Activated T-cell treated with anti-CD3 and anti-CD28 coated beads for 24 hours (primary cell): ENCODE measurements at regions not wholly inside any gene's neighbourhood (a gene's known extent, or its start where the extent isn't known, plus 50 kb on each side); places are given as distances from the start of the nearest gene placed in this dataset.
A peak's percentile ranks its signal among the peaks of the same experiment; 100 is the strongest.

ENCODE experiments used
- DNase-seq: peaks from one replicate; pipeline ENCODE4 v3.0.0-alpha.2; 2020; ENCODE audit warnings: low read depth

DNA sequence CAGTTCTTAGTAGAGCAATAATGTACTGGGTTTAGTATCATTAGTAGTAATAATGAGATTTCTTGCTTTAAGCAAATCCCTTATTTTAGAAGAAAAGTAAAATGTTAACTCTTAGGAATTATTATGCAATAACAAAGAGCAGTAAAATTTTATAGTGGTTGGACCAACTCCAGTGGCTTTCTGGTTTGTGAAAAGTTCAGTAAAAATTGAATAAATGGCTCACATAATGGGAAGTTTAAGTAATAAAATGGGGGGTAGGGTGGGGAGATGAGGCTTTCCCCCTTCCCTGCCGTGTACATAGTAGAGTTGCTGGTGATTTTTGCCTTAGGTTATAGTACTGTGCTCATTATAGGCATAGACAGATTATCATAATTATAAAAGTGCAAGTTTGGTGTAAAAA lies 250.5 kb upstream of the ATP2B1 start:
- DNase-seq, result no peak

DNA sequence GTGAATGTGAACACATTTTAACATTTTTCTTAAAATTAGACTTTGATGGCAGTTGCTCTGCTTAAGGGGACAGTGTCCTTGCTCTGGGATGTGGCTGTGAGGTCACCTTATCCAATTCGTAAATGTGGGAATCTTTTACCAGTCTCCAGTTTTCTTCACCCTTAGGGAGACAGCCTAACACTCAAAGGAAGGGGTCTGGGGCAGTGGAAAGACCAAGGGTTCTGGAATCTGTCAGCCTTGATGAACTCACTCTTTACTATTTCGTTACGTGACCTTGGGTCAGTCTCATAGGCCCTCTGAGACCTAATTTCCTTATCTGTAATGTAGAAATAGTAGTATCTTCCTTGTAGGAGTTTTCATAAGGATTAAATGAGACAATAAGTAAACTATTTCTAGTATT lies 245.6 kb upstream of the ATP2B1 start:
- no peak for DNase-seq

- no peak for DNase-seq
These were observed 243.0 kb upstream of the ATP2B1 start for GRCh38 chr12:89951694-89952060.

DNA sequence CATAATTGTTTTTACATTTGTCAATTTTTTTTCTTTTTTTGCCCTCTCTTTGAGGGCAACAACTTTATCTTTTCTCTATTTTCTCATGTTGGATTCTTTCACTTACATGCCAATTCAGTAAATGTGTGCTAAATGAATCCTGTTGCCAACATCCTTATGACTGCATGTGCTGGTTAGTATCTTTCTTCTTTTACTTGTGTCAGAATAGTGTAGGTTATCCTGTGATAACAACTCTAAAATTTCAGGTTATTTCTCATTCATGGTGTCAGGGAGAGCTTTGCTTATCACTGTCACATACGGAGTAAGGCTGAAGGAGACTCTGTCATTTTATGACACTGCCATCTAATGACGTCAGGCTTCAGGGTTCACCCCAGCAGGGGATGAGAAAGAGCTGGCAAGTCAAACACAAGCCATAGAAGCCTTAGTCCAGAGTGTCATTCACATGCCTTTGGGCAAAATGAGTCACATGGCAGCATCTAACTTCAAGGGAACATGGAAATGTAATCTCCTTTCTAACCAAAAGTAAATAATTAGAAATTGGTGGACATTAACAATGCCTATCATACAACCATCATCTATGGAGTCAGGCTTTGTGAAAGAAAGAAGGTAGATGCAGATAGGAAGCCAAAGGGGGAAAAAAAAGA lies 242.5 kb upstream of the ATP2B1 start:
- DNase-seq, result no peak

DNA sequence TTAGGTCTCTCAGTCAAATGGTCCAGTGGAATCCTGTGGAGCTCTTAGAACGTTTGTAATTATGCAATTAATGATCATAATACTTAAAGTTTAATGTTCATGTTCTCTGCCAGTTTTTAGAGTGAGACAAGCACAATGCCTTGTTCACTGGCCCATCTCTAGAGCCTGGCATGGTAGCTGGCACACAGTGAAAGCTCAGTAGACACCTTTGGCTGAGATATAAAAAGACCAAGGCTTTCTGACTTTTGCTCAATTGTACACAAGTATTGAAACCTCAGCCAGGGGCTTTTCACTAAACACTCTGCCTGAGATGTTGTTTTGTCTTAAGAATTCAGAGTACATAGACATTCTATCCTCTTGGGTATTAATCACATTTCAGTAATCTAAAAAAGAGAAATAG lies 241.8 kb upstream of the ATP2B1 start:
- no peak for DNase-seq

DNA sequence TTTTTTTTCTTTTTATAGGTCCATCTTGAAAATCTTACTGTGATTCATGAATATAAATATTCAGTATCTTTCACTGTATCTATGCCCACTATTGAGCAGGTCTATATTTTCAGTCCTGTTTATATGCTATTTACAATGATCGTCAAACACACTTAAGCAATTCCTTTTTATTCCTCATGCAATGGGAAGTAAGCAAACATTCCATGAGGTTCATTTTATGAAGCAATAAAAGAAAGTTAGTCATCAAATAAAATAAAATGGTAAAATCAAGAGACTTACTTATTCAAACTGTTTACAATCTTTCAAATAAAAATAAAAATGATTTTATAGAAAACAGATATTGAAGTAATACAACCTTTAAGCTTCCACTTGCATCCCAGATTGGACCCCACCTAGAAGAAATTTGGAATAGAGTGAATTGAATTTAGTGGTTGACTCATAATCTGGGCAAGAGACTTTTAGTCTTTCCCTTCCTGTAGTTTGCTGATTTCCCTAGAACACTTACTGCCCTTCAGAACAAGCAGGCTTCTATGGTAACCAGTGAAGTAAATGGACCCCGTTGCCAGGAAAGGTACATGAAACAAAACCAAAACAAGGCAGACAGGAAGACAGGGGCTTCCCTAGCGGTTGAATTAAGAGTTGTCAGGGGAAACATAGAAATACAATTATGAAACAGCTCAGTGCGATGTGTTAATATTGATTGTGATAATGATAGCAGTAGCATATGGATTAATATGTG lies 241.0 kb upstream of the ATP2B1 start:
- peak; percentile 23 for DNase-seq

DNA sequence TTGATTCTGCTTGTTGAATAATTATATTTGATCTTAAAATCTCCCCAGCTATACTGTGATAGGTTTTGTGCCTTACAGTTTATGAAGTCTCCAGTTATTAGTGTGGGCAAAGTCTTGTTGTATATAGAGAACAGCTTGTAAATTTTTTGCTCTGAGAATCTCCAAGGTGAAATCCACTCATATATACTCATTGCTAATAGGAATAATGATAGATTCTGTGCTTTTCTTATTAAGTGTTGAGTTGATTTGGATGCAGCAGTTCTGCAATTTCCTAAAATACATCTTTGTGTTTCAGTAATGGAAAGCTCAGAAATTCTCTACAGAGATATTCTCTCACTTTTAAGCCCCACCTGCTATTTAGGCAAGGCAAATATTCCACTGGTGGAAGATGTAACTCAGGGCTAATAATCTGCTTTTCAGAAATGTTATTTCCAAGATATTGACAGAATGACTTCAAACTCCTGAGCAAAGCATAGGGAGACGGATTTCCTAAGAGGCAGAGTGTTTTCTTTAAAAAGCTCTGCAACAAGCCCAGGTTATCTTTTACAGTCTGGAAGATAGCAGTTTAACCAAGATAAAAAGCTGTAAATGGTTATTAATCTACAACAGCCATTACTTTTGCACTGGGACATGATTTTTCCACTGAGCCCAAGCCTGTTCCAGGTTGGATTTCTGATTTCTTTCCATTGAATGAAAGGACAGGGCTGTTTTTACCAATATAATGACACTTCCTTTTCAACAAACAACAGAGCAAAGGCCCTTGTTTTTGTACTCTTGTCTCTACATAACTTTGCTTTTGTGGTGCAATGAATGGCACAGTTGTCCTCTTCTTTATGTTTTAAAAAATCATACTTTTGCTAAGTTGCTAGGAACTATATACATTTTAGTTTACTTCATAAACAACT lies 239.9 kb upstream of the ATP2B1 start:
- DNase-seq, result no peak

- DNase-seq, result no peak
These were observed 239.0 kb upstream of the ATP2B1 start for GRCh38 chr12:89947437-89948270.

GRCh38 chr12:89946518-89947135 lies 238.0 kb upstream of the ATP2B1 start:
- DNase-seq, result no peak

- DNase-seq, result no peak
These were observed 236.5 kb upstream of the ATP2B1 start for GRCh38 chr12:89945123-89945522.

GRCh38 chr12:89943463-89943862 lies 234.8 kb upstream of the ATP2B1 start:
- no peak for DNase-seq

DNA sequence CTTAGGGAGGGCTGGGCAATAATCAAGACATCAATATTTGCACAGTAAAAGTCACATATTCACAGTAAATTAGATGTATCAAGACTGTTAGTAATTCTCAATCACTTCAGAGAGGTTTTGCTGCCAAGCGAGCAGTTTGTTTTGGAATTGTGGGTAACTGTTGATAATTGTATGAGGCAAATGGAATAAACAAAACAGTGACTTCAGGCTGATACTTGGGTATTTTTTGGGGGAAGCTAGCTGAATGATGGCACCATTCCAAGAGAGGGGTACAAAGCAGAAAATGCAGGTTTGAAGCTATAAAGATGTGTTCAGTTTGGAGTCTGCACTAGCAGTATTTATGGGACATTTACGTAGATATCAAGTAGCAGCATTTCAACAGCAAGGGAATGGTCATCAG lies 232.8 kb upstream of the ATP2B1 start:
- no peak for DNase-seq

- no peak for DNase-seq
These were observed 231.0 kb upstream of the ATP2B1 start for GRCh38 chr12:89939522-89940215.

DNA sequence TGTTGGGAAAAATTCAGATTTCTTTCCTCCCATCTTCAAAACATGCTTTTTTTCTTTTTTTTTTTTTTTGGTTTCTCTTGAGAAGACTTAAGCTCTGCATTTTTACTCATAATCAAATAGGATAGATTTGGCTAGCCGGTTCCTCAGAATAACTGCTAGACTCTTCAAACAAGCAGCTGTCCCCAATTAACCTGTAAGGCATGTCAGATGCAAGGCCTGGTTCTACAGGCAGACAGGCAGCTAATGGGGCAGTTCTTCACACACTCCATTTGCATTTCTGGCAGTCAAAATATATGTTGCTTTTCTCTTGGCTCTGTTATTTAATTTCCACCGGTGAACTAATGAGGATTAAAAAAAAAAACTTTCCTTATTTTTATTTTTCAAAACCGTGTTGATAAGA lies 228.0 kb upstream of the ATP2B1 start:
- no peak for DNase-seq

GRCh38 chr12:89935850-89936249 lies 227.2 kb upstream of the ATP2B1 start:
- DNase-seq, result no peak

- DNase-seq, result no peak
These were observed 225.3 kb upstream of the ATP2B1 start for GRCh38 chr12:89933911-89934310.

DNA sequence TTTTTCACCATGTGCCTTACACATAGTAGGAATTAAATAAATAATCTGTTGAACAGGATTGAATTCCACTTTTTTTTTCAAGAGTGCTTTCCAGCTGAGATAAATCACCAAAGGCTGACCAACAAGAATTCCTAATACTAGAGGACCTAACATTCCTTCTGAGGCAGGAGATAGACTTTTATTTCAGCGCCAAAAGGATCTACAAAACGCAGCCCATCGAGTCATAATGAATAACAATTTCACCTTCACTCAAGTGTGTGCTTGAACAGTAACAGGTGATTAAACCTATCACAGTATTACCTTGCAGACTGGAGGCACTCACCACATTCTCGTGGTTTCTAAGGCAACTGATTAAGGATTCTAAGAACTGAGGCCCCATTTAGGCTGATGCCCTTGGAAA lies 224.3 kb upstream of the ATP2B1 start:
- DNase-seq, result no peak

- no peak for DNase-seq
These were observed 219.8 kb upstream of the ATP2B1 start for GRCh38 chr12:89928467-89928866.

DNA sequence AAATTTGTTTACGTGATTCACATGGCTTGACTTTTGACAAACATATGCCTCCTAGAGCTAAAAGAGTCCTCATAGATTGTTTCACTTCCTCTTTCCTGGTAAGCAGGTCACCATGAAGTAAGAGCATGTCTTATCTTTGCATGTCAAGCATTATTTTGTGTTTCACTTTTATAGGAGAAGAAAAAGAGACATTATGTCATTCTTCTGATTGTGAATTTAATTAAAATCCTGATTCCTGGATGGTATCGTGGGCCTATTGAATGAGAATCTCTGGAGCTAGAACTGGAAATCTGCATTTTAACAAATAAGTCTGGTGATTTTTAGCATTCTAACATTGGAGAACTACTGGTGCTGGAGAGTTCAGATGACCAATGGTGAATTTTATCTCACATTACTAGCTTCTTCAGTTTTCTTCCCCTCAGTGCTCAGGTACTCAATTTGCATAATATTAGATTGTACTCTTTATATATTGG lies 218.6 kb upstream of the ATP2B1 start:
- no peak for DNase-seq

DNA sequence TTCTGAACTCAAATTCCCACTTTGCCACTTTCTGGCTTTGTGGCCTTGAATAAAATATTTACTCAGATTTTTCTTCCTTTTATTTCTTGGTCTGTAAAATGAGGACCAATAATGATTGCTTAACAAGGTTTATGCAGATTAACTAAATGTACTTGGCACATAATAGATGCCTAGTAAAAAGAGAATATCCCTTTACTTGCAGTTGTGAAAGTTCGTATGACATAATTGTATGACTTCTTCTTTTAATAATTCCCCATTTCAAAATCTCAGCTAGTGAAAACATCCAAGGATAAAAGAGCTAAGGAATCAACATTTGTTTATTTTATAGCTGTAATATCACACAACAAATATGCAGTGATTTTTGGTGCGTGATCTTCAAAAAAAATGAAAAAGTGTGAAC lies 215.6 kb upstream of the ATP2B1 start:
- no peak for DNase-seq

GRCh38 chr12:89923091-89923490 lies 214.5 kb upstream of the ATP2B1 start:
- no peak for DNase-seq
